HUES64 (cell line): ENCODE measurements at regions not wholly inside any gene's neighbourhood (a gene's known extent, or its start where the extent isn't known, plus 50 kb on each side); places are given as distances from the start of the nearest gene placed in this dataset.

Source experiments
- H3K27ac ChIP-seq: 2 replicates; pipeline ENCODE4 v1.7.0; 2013; ENCODE audit warnings: low read depth, low read length, inconsistent platforms
- H3K27me3 ChIP-seq: 2 replicates; pipeline ENCODE4 v1.6.1; 2013; ENCODE audit warnings: mild to moderate bottlenecking, low read length; ENCODE audit not compliant: insufficient read depth
- H3K36me3 ChIP-seq: 2 replicates; pipeline ENCODE4 v1.6.1; 2013; ENCODE audit warnings: mild to moderate bottlenecking, low read length; ENCODE audit not compliant: insufficient read depth
- H3K4me1 ChIP-seq: 2 replicates; pipeline ENCODE4 v1.6.1; 2013; ENCODE audit warnings: mild to moderate bottlenecking, low read length, moderate library complexity; ENCODE audit not compliant: insufficient read depth
- H3K4me3 ChIP-seq: 2 replicates; pipeline ENCODE4 v1.5.1; 2013; ENCODE audit warnings: mild to moderate bottlenecking, low read length, moderate library complexity
- H3K9ac ChIP-seq: 2 replicates; pipeline ENCODE4 v1.6.1; 2013; ENCODE audit warnings: mild to moderate bottlenecking, low read depth, low read length
- H3K9me3 ChIP-seq: 2 replicates; pipeline ENCODE4 v1.6.1; 2013; ENCODE audit warnings: low read depth, low read length; ENCODE audit not compliant: insufficient read depth
- WGBS: fragments of 150-250, 120-280 bp; methylation state at CpG from one replicate; pipeline ENCODE4 v1.1.7; 2013; ENCODE audit warnings: missing lambda C conversion rate; 5-methylcytosine and 5-hydroxymethylcytosine counted together

- 96% methylated on average over 26 of the region's 26 CpGs for WGBS
- H3K27me3 ChIP-seq = no peaks in the 10 kb centered on the region
- no peak overlapping the region for H3K27ac ChIP-seq
- H3K36me3 ChIP-seq = no peaks in the 10 kb centered on the region
- H3K9ac ChIP-seq = no peak overlapping the region
- H3K4me3 ChIP-seq = no peak overlapping the region
- no peaks in the 10 kb centered on the region for H3K9me3 ChIP-seq
- H3K4me1 ChIP-seq = peaks cover 3% of the 10 kb centered on the region; the same call in 1 of the 2 replicates
Measured at GRCh38 chr2:2566396-2567323, 235.6 kb upstream of the MYT1L start.

DNA sequence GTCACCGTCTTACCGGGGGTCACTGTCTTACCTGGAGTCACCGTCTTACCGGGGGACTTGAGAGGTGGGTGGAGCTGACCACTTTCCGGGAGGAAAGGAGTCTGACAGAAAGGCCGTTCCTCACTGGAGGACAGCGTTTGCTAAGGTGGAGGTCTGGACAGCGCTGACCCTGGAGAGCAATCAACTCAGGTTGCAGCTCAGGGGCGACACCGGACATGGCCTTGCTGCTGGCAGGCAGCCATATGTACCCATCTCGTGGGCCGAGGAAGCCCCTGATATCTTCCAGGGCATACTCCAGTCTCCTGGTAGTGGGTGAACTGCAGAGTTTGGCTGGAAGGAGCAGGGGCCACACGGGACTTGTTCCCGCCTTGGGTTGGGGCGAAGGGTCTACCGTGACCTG lies 234.6 kb upstream of the MYT1L start:
- Histone ChIP-seq H3K9ac (no peak overlapping the region), H3K27me3 (no peaks in the 10 kb centered on the region), H3K9me3 (no peaks in the 10 kb centered on the region), H3K4me3 (no peak overlapping the region), H3K27ac (no peak overlapping the region), H3K36me3 (no peaks in the 10 kb centered on the region), H3K4me1 (peaks cover 3% of the 10 kb centered on the region; the same call in 1 of the 2 replicates)
- 92% methylated on average over 16 of the region's 16 CpGs for WGBS

DNA sequence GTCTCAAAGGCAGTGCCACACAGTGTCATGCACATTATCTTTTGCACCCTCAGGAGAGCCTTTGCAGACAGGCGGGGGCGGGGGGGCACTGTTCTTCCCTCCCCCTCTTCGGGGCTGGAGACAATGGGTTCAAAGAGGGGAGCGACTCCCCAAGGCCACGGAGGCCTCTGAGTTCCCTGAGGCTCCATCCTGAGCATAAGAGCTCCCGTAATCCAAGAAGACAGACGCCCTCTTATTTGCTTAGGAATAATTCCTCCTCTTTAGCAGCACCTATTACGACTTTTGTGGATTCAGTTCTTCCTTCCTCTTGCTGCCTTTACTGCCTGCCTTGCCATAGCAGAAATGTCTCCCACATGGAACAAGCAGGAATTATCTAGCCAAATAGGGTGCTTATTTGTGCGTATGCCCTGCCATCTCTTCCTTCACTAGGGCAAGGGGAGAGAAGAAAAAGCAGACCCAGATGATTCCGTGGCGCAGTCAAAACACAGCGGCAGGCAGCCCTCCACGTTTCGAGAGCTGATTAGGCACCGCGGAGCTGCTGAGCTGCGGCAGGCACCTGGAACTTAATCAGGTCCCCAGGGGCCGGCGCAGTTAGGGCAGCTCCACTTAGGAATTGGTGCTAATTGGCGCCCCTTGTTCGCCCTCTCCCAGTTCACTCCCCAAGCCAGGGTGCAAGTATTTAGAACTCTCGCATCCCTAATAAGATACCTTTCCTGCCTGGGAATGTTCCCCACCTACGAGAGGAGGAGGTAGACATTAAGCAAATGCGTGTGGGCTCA lies 233.4 kb upstream of the MYT1L start:
- H3K9ac ChIP-seq = no peak overlapping the region
- peaks cover 3% of the 10 kb centered on the region; the same call in 1 of the 2 replicates for H3K4me1 ChIP-seq
- 0 out of 2 replicates have a peak overlapping the region, but pooled peaks have one; percentile 11 for H3K4me3 ChIP-seq
- H3K9me3 ChIP-seq = no peaks in the 10 kb centered on the region
- H3K27me3 ChIP-seq = no peaks in the 10 kb centered on the region
- no peaks in the 10 kb centered on the region for H3K36me3 ChIP-seq
- 75% methylated on average over 24 of the region's 24 CpGs for WGBS
- H3K27ac ChIP-seq = no peak overlapping the region

DNA sequence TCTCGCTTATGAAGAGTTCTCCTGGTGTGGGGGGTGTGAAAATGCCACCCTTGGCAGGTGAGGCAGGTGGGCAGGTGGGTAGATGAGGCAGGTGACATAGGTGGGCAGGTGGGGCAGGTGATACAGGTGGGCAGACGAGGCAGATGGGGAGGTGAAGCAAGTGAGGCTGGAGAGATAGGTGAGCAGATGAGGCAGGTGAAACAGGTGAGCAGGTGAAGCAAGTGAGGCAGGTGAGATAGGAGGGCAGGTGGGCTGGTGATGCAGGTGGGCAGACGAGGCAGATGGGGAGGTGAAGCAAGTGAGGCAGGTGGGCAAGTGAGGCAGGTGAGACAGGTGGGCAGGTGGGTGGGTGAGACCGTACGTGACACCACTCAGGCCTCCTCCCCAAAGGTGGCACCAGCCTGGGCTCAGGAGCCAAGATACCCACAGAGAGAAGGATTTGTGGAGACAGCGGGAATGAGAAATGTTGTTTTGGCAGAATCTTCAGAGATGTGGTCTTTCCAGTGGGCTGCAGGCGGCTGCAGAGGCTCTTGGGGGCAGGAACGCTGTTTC lies 232.3 kb upstream of the MYT1L start:
- Histone ChIP-seq H3K27ac (no peak overlapping the region), H3K4me1 (peaks cover 3% of the 10 kb centered on the region; the same call in 1 of the 2 replicates), H3K4me3 (no peak overlapping the region), H3K27me3 (no peaks in the 10 kb centered on the region), H3K9ac (no peak overlapping the region), H3K36me3 (no peaks in the 10 kb centered on the region), H3K9me3 (no peaks in the 10 kb centered on the region)
- 90% methylated on average over 8 of the region's 8 CpGs for WGBS

DNA sequence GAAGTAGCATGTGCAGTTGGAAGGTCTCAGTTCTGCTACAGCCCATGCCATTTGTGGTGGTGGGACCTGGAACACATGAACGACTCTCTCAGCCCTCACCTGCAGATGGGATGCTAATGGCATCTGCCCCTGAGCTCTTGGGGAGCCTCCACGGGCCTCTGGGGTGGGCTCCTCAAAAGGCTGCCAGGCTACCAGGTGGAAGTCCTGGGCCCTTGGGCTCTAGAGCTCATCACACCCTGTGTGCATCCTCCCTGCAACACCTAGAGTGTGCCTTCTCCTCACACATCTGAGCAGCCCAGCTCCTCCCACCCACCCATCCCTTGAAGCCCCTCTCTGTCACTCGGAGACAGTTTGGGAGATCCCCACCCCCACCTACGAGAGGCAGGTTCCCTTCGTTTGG lies 231.8 kb upstream of the MYT1L start:
- Histone ChIP-seq H3K36me3 (no peaks in the 10 kb centered on the region), H3K27me3 (no peaks in the 10 kb centered on the region)

DNA sequence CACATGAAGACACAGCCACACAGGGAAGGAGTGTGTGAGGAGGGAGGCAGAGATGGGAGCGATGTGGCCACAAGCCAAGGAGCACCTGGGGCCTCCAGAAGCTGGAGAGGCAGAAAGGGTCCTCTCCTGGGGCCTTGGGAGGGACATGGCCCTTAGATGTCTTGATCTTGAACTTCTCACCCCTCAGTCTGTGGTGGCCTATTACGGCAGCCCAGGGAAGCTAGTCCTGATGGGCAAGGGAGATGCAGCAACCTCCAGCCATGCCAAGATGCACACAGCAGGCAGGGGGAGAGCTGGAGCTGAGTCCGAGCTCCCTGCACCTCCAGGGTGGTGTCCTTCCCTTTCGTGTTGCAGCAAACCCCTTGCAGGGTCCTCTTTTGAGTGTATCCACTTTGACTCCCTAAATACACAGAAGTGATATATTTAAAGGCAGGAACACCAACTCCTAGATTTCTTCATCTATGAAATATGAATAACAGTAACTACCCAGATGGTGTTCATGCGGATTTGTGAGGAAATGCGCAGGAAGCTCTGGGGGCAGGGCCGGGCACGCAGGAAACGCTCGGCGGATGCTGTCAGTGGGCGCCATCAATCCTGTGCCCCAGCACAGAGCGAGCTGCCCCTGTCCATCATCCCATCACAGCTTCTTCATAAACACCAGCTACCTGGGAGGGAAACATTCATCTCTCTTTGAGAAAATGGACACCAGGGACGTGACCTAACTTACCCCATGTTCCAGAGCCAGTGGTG lies 230.4 kb upstream of the MYT1L start:
- 95% methylated on average over 14 of the region's 14 CpGs for WGBS
- no peak overlapping the region for H3K27ac ChIP-seq
- no peak overlapping the region for H3K9ac ChIP-seq
- peaks cover 3% of the 10 kb centered on the region; the same call in 1 of the 2 replicates for H3K4me1 ChIP-seq
- no peak overlapping the region for H3K4me3 ChIP-seq
- no peaks in the 10 kb centered on the region for H3K9me3 ChIP-seq
- H3K27me3 ChIP-seq = no peaks in the 10 kb centered on the region
- no peaks in the 10 kb centered on the region for H3K36me3 ChIP-seq

More for the DNA sequence above, 231.8 kb upstream of the MYT1L start:
- no peak overlapping the region for H3K27ac ChIP-seq
- H3K9me3 ChIP-seq = no peaks in the 10 kb centered on the region
- no peak overlapping the region for H3K4me3 ChIP-seq
- 78% methylated on average over 5 of the region's 5 CpGs for WGBS
- no peak overlapping the region for H3K9ac ChIP-seq
- peaks cover 3% of the 10 kb centered on the region; the same call in 1 of the 2 replicates for H3K4me1 ChIP-seq

GRCh38 chr2:2560374-2561015 lies 229.4 kb upstream of the MYT1L start:
- no peak overlapping the region for H3K9ac ChIP-seq
- H3K36me3 ChIP-seq = no peaks in the 10 kb centered on the region
- no peaks in the 10 kb centered on the region for H3K27me3 ChIP-seq
- H3K27ac ChIP-seq = no peak overlapping the region
- 91% methylated on average over 16 of the region's 16 CpGs for WGBS
- H3K9me3 ChIP-seq = no peaks in the 10 kb centered on the region
- peaks cover 3% of the 10 kb centered on the region; the same call in 1 of the 2 replicates for H3K4me1 ChIP-seq
- H3K4me3 ChIP-seq = no peak overlapping the region

- Histone ChIP-seq H3K9me3 (peaks cover 6% of the 10 kb centered on the region; the same call in 1 of the 2 replicates), H3K4me3 (no peak overlapping the region), H3K4me1 (no peaks in the 10 kb centered on the region), H3K27me3 (no peaks in the 10 kb centered on the region), H3K9ac (no peak overlapping the region), H3K36me3 (no peaks in the 10 kb centered on the region), H3K27ac (no peak overlapping the region)
- WGBS = 91% methylated on average over 9 of the region's 9 CpGs
Measured at GRCh38 chr2:2558476-2558875, 227.4 kb upstream of the MYT1L start.

- Histone ChIP-seq H3K36me3 (no peaks in the 10 kb centered on the region), H3K9me3 (peaks cover 13% of the 10 kb centered on the region; the same call in 1 of the 2 replicates), H3K9ac (no peak overlapping the region), H3K4me3 (no peak overlapping the region), H3K4me1 (no peaks in the 10 kb centered on the region), H3K27me3 (no peaks in the 10 kb centered on the region), H3K27ac (no peak overlapping the region)
- 87% methylated on average over 5 of the region's 5 CpGs for WGBS
Measured at GRCh38 chr2:2557475-2557874, 226.4 kb upstream of the MYT1L start.

GRCh38 chr2:2550856-2551255 lies 219.8 kb upstream of the MYT1L start:
- 91% methylated on average over 3 of the region's 3 CpGs for WGBS

More at GRCh38 chr2:2550856-2551255, 219.8 kb upstream of the MYT1L start:
- no peak overlapping the region for H3K9ac ChIP-seq
- no peaks in the 10 kb centered on the region for H3K4me1 ChIP-seq
- H3K27me3 ChIP-seq = no peaks in the 10 kb centered on the region
- H3K9me3 ChIP-seq = peaks cover 19% of the 10 kb centered on the region
- no peak overlapping the region for H3K4me3 ChIP-seq
- H3K36me3 ChIP-seq = no peaks in the 10 kb centered on the region
- H3K27ac ChIP-seq = no peak overlapping the region
